GM12801 (cell line): ENCODE measurements at regions not wholly inside any gene's neighbourhood (a gene's known extent, or its start where the extent isn't known, plus 50 kb on each side); places are given as distances from the start of the nearest gene placed in this dataset.

Experiments
- TF ChIP-seq, protein P1 (sequence below): IDR thresholded peaks from one replicate; pipeline ENCODE4 v1.5.1; 2011; ENCODE audit warnings: control low read depth; ENCODE audit not compliant: insufficient read length; ENCODE audit errors: extremely low read depth

DNA sequence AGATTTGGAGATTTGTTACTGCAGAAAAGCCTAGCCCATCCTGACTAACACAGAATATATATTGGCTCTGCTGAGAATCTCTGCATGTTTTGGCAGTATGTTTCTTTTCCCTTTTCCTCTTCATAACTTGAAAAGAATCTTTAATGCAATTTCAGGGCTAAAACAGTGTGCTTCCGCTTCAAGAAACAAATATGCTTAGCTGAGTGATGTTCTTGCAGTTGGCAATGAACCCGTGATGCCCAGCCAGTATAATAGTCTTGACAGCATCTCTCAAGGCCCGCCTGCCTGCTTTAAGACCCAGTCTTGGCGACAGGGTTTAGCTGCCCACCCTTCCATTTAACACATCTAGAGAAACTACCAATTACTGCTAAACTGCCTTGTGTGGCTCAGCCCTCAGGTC lies 184.5 kb downstream of the INO80D start:
- TF ChIP-seq, protein P1, sequence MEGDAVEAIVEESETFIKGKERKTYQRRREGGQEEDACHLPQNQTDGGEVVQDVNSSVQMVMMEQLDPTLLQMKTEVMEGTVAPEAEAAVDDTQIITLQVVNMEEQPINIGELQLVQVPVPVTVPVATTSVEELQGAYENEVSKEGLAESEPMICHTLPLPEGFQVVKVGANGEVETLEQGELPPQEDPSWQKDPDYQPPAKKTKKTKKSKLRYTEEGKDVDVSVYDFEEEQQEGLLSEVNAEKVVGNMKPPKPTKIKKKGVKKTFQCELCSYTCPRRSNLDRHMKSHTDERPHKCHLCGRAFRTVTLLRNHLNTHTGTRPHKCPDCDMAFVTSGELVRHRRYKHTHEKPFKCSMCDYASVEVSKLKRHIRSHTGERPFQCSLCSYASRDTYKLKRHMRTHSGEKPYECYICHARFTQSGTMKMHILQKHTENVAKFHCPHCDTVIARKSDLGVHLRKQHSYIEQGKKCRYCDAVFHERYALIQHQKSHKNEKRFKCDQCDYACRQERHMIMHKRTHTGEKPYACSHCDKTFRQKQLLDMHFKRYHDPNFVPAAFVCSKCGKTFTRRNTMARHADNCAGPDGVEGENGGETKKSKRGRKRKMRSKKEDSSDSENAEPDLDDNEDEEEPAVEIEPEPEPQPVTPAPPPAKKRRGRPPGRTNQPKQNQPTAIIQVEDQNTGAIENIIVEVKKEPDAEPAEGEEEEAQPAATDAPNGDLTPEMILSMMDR: no peak

GRCh38 chr2:205898744-205899143 lies 187.2 kb downstream of the INO80D start:
- TF ChIP-seq, protein P1: no peak

DNA sequence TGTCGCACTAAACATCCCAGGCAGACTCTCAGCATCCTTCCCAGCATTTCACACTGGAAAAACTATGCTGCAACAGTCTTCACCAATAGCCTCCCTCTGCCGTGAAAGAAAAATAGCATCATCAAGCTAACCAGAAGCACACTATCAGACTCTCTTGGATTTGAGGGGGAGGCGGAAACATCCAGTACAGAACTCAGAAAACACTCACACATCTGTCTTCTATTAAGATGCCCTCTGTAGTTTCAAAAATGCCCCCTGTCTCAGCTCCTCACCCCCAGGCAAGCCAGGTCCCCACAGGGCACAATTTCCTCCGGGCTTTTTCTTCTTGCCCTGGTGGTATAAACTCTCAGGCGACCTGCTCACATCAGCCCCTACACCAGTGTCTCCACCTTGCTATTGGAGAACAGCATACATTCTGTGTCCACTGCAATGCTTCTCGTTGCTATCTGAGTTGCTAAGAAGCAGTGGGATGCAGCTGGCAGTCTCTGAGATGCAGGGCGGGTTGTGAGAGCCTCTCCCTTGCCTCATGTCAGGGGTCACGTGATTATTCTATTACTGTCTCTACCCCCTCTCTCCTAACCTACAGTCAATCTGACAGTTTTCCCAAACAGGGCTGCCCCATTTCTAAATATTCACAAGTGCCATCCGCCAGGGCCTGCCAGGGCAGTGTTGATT lies 189.9 kb downstream of the INO80D start:
- TF ChIP-seq, protein P1: no peak

DNA sequence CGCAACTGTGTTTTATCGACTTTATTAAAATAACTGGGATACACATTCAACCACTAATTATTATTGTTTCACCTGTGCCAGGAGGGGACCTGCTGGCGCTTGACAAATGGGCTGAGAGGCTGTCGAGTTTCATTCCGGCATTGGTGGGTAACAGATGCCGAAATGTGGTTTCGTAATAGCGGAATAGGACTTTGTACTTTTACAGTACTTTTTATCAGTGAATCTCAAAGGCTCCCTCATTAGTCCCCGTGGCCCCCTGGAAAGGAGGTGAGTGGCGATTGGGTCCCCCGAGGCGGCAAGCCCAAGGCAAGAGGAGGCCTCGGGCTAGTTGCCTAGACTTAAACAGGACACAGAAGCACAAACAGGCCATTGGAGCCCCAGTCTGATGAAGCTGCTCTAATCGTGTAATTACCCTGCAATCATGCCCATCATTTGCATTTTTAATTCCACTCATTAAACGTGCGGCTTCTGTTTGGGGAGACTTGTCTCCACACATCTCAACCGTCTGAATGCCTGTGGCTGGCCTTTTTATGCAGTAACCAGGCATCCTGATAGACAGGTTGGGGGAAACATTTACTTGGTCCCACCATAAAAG lies 193.2 kb downstream of the INO80D start:
- TF ChIP-seq, protein P1: no peak

DNA sequence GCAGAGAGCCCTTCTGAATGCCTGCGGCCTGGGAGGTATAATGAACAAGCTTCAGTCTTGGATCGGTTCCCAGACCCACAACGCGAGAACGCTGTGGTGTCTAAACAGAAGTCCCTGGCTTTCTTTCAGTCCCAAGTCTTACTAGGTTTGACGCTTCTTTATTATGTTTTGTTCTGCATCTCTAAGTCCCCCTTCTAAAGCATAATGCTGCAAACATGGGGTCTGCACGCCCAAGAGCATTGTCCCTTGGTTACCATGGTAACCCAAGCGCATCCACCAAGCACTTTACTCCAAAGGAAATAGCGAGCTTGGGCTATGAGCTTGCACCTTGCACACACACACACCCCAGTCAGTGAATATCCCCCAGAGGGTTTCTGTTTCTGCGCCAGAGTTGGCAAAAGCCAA lies 193.7 kb downstream of the INO80D start:
- TF ChIP-seq, protein P1: no peak

- TF ChIP-seq, protein P1: no peak
Observed at GRCh38 chr2:205889114-205889513, 196.9 kb downstream of the INO80D start.

GRCh38 chr2:205887637-205888036 lies 198.3 kb downstream of the INO80D start:
- TF ChIP-seq, protein P1: no peak
